Amygdala (tissue), 56 donors: ENCODE measurements at regions not wholly inside any gene's neighbourhood (a gene's known extent, or its start where the extent isn't known, plus 50 kb on each side); places are given as distances from the start of the nearest gene placed in this dataset.
"Not testable (repeated sequence)": the region's sequence is repeated elsewhere in the genome, so short reads cannot be mapped to it uniquely, and the experiment has no call there.

Experiments
- DNase-seq, 56 donors: peaks; one replicate each; lab custom pipeline; 2025; lab: John Stamatoyannopoulos, UW

- DNase-seq: peak in 52 of 56 donors; percentile 31 to 92 (median 72)
Observed at GRCh38 chr17:77331301-77331864, 190.6 kb downstream of the SEC14L1 start.

GRCh38 chr17:77332034-77332971, 191.5 kb downstream of the SEC14L1 start:
- no peak for DNase-seq

- DNase-seq: peak in 1 of 56 donors; percentile 22
Observed at GRCh38 chr17:77332981-77333685, 192.4 kb downstream of the SEC14L1 start.

- no peak for DNase-seq
Observed at GRCh38 chr17:77337150-77337549, 196.4 kb downstream of the SEC14L1 start.

- DNase-seq: no peak
Observed at GRCh38 chr17:77341069-77341541, 200.3 kb downstream of the SEC14L1 start.

GRCh38 chr17:77342656-77342990, 201.9 kb downstream of the SEC14L1 start:
- not testable (repeated sequence) for DNase-seq

- no peak for DNase-seq
Observed at GRCh38 chr17:77343031-77343800, 202.4 kb downstream of the SEC14L1 start.

GRCh38 chr17:77344038-77344437, 203.3 kb downstream of the SEC14L1 start:
- DNase-seq: no peak

GRCh38 chr17:77345260-77345910, 204.6 kb downstream of the SEC14L1 start:
- no peak for DNase-seq

GRCh38 chr17:77346765-77347164, 206.0 kb downstream of the SEC14L1 start:
- DNase-seq: no peak

- DNase-seq: no peak
Observed at GRCh38 chr17:77347544-77347943, 206.8 kb downstream of the SEC14L1 start.

- DNase-seq: no peak
Observed at GRCh38 chr17:77349976-77350830, 209.4 kb downstream of the SEC14L1 start.

GRCh38 chr17:77352441-77352840, 211.7 kb downstream of the SEC14L1 start:
- DNase-seq: no peak

- DNase-seq: no peak
Observed at GRCh38 chr17:77352996-77353395, 212.2 kb downstream of the SEC14L1 start.

- DNase-seq: no peak
Observed at GRCh38 chr17:77353684-77354419, 213.1 kb downstream of the SEC14L1 start.

GRCh38 chr17:77354420-77354669, 213.6 kb downstream of the SEC14L1 start:
- DNase-seq: no peak

GRCh38 chr17:77354670-77355455, 214.1 kb downstream of the SEC14L1 start:
- no peak for DNase-seq
